Astrocyte (in vitro differentiated cells and primary cell): ENCODE measurements at regions not wholly inside any gene's neighbourhood (a gene's known extent, or its start where the extent isn't known, plus 50 kb on each side); places are given as distances from the start of the nearest gene placed in this dataset.

ENCODE experiments used
- EZH2 ChIP-seq: IDR thresholded peaks from 2 replicates; pipeline ENCODE4 v1.6.1; 2012; ENCODE audit warnings: mild to moderate bottlenecking, low read length, inconsistent platforms; ENCODE audit not compliant: insufficient read depth
- TF ChIP-seq, protein P1 (sequence below): IDR thresholded peaks from 2 replicates; pipeline ENCODE4 v1.5.1; 2011; ENCODE audit warnings: low read depth, mild to moderate bottlenecking, inconsistent platforms, low read length, moderate library complexity; ENCODE audit not compliant: insufficient read depth

DNA sequence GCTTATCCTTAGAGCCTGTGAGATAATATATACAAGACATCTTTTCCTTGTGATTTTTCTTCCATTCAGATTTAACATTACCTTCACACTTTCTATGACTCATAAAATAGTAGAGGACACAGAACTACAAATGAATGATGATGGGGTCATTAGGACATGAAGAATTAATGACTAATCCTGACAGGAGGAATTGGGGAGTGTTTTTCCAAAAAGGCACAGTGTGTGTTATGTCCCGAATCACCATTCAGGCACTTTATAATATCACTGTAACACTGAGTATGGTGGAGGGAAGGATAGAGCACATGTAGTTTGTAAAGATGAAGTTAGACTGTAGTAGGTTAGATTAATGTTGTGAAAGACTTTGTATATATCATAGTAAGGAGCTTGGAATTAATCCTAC lies 391.3 kb downstream of the JRKL start:
- TF ChIP-seq, protein P1, sequence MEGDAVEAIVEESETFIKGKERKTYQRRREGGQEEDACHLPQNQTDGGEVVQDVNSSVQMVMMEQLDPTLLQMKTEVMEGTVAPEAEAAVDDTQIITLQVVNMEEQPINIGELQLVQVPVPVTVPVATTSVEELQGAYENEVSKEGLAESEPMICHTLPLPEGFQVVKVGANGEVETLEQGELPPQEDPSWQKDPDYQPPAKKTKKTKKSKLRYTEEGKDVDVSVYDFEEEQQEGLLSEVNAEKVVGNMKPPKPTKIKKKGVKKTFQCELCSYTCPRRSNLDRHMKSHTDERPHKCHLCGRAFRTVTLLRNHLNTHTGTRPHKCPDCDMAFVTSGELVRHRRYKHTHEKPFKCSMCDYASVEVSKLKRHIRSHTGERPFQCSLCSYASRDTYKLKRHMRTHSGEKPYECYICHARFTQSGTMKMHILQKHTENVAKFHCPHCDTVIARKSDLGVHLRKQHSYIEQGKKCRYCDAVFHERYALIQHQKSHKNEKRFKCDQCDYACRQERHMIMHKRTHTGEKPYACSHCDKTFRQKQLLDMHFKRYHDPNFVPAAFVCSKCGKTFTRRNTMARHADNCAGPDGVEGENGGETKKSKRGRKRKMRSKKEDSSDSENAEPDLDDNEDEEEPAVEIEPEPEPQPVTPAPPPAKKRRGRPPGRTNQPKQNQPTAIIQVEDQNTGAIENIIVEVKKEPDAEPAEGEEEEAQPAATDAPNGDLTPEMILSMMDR = no peak
- no peak for TF ChIP-seq EZH2
